ENCODE measurements at regions not wholly inside any gene's neighbourhood (a gene's known extent, or its start where the extent isn't known, plus 50 kb on each side); places are given as distances from the start of the nearest gene placed in this dataset.

GRCh38 chr13:74732736-74733385, 598.7 kb upstream of the KLF12 start:
- Histone ChIP-seq H2AFZ (ENCODE audit: insufficient read depth, low read depth, low read length, poor library complexity, severe bottlenecking) (no peak overlapping the region), H3K27me3 (ENCODE audit: control insufficient read depth in 2 of 2, insufficient read depth in 2 of 2, low read length in 2 of 2) (no peaks in the 10 kb centered on the region), H3K27ac (ENCODE audit: low read depth in 1 of 2, low read length in 2 of 2) (no peak overlapping the region), H3K9me3 (replicated peaks in 1 of 2; ENCODE audit: control insufficient read depth in 1 of 2, insufficient read depth in 1 of 2, low read length in 2 of 2) (peaks cover 12 to 21% of the 10 kb centered on the region in 2 donors), H3K4me3 (replicated peaks in 1 of 3; ENCODE audit: low read depth in 2 of 3, low read length in 3 of 3) (no peak overlapping the region), H4K20me1 (ENCODE audit: insufficient read depth, low read length) (no peaks in the 10 kb centered on the region), H3K36me3 (replicated peaks in 1 of 2; ENCODE audit: control insufficient read depth in 1 of 2, insufficient read depth in 2 of 2, low read length in 2 of 2) (no peaks in the 10 kb centered on the region), H3K79me2 (ENCODE audit: insufficient read depth, low read length) (no peaks in the 10 kb centered on the region), H3K9ac (ENCODE audit: insufficient read depth, low read length, poor library complexity, severe bottlenecking) (no peak overlapping the region), H3K4me1 (ENCODE audit: control insufficient read depth in 1 of 2, insufficient read depth in 2 of 2, low read length in 2 of 2) (no peaks in the 10 kb centered on the region), H3K4me2 (replicated peaks; ENCODE audit: extremely low read depth, low read length, poor library complexity, severe bottlenecking) (no peak overlapping the region)
- H3K27ac Mint-ChIP-seq, result no peak overlapping the region
- no peak for TF ChIP-seq CTCF (IDR thresholded peaks at IDR 0.05)
- H3K4me3 Mint-ChIP-seq, result no peak overlapping the region
- no peaks in the 10 kb centered on the region for H3K36me3 Mint-ChIP-seq
- no peaks in the 10 kb centered on the region for H3K4me1 Mint-ChIP-seq
- WGBS (ENCODE audit: insufficient coverage), result 95% methylated on average over 7 of the region's 8 CpGs
- intact Hi-C loops (cut with micrococcal nuclease), result no loop called here
- DNase-seq, result no peak
- peaks cover 3 to 17% (median 8%) of the 10 kb centered on the region in 7 donors for H3K9me3 Mint-ChIP-seq
- H3K27me3 Mint-ChIP-seq (ENCODE audit: low read depth in 3 of 3), result no peaks in the 10 kb centered on the region

- no peaks in the 10 kb centered on the region for H3K36me3 Mint-ChIP-seq
- no peak overlapping the region for H3K27ac ChIP-seq (ENCODE audit: low read depth in 1 of 2, low read length in 2 of 2)
- peaks cover 3 to 13% (median 8%) of the 10 kb centered on the region in 7 donors for H3K9me3 Mint-ChIP-seq
- no peaks in the 10 kb centered on the region for H4K20me1 ChIP-seq (ENCODE audit: insufficient read depth, low read length)
- peaks cover 0 to 2% (median 0%) of the 10 kb centered on the region in 3 donors for H3K27me3 Mint-ChIP-seq (ENCODE audit: low read depth in 3 of 3)
- H3K9ac ChIP-seq (ENCODE audit: insufficient read depth, low read length, poor library complexity, severe bottlenecking), result no peak overlapping the region
- H3K27ac Mint-ChIP-seq, result no peak overlapping the region
- no peak for TF ChIP-seq CTCF (IDR thresholded peaks at IDR 0.05)
- intact Hi-C loops (cut with micrococcal nuclease), result no loop called here
- no peaks in the 10 kb centered on the region for H3K4me1 Mint-ChIP-seq
- no peak overlapping the region for H3K4me3 Mint-ChIP-seq
- H3K4me1 ChIP-seq (ENCODE audit: control insufficient read depth in 1 of 2, insufficient read depth in 2 of 2, low read length in 2 of 2), result no peaks in the 10 kb centered on the region
- H3K79me2 ChIP-seq (ENCODE audit: insufficient read depth, low read length), result no peaks in the 10 kb centered on the region
- no peaks in the 10 kb centered on the region for H3K36me3 ChIP-seq (replicated peaks in 1 of 2; ENCODE audit: control insufficient read depth in 1 of 2, insufficient read depth in 2 of 2, low read length in 2 of 2)
- no peak overlapping the region for H3K4me2 ChIP-seq (replicated peaks; ENCODE audit: extremely low read depth, low read length, poor library complexity, severe bottlenecking)
- no peak overlapping the region for H3K4me3 ChIP-seq (replicated peaks in 1 of 3; ENCODE audit: low read depth in 2 of 3, low read length in 3 of 3)
- peaks cover 5 to 13% of the 10 kb centered on the region in 2 donors for H3K9me3 ChIP-seq (replicated peaks in 1 of 2; ENCODE audit: control insufficient read depth in 1 of 2, insufficient read depth in 1 of 2, low read length in 2 of 2)
- no peak for DNase-seq
- WGBS (ENCODE audit: insufficient coverage), result no CpG with 5 or more reads among the region's 5 CpGs
- no peak overlapping the region for H2AFZ ChIP-seq (ENCODE audit: insufficient read depth, low read depth, low read length, poor library complexity, severe bottlenecking)
- H3K27me3 ChIP-seq (ENCODE audit: control insufficient read depth in 2 of 2, insufficient read depth in 2 of 2, low read length in 2 of 2), result no peaks in the 10 kb centered on the region
Observed at GRCh38 chr13:74731731-74732130, 597.5 kb upstream of the KLF12 start.

Measured in CD14-positive monocyte (primary cell).